SK-N-SH treated with all-trans-retinoic acid at 6 μM for 48 hours (cell line): ENCODE measurements at regions not wholly inside any gene's neighbourhood (a gene's known extent, or its start where the extent isn't known, plus 50 kb on each side); places are given as distances from the start of the nearest gene placed in this dataset.

Experiments used
- ARNTL ChIP-seq: fragments of 450-650 bp; formaldehyde crosslinking; IDR thresholded peaks from 2 replicates; pipeline ENCODE4 v1.5.0; 2020; ENCODE audit warnings: low read depth, mild to moderate bottlenecking, moderate library complexity, borderline replicate concordance
- CSDC2 ChIP-seq: fragments of 250-450 bp; sonication (Bioruptor Pico); IDR thresholded peaks from 2 replicates; pipeline ENCODE4 v1.5.0; 2020; ENCODE audit warnings: mild to moderate bottlenecking, moderate library complexity
- CSRNP3 ChIP-seq: fragments of 250-450 bp; sonication (Bioruptor Pico); IDR thresholded peaks from 2 replicates; pipeline ENCODE4 v1.5.1; 2021; ENCODE audit warnings: mild to moderate bottlenecking, moderate library complexity
- GLIS3 ChIP-seq: fragments of 250-450 bp; sonication (Bioruptor Pico); IDR thresholded peaks from 2 replicates; pipeline ENCODE4 v1.5.0; 2020; ENCODE audit warnings: mild to moderate bottlenecking, moderate library complexity
- OSR1 ChIP-seq: fragments of 250-450 bp; sonication (Bioruptor Pico); IDR thresholded peaks from 2 replicates; pipeline ENCODE4 v1.8.0; 2022; ENCODE audit warnings: moderate library complexity, mild to moderate bottlenecking, inconsistent platforms
- PATZ1 ChIP-seq: fragments of 250-450 bp; sonication (Bioruptor Pico); IDR thresholded peaks from 2 replicates; pipeline ENCODE4 v1.8.0; 2020; ENCODE audit warnings: mild to moderate bottlenecking, moderate library complexity, borderline replicate concordance
- PPARA ChIP-seq: fragments of 250-450 bp; sonication (Bioruptor Pico); IDR thresholded peaks from 2 replicates; pipeline ENCODE4 v1.5.0; 2020; ENCODE audit warnings: mild to moderate bottlenecking, borderline replicate concordance
- RARB ChIP-seq: fragments of 250-450 bp; sonication (Bioruptor Pico); IDR thresholded peaks from 2 replicates; pipeline ENCODE4 v1.8.0; 2021; ENCODE audit warnings: mild to moderate bottlenecking, moderate library complexity
- TSHZ2 ChIP-seq: fragments of 250-450 bp; sonication (Bioruptor Pico); IDR thresholded peaks from 2 replicates; pipeline ENCODE4 v1.5.0; 2020; ENCODE audit warnings: mild to moderate bottlenecking, moderate library complexity
- ZNF565 ChIP-seq: fragments of 450-650 bp; formaldehyde crosslinking; conservative IDR thresholded peaks from 2 replicates; pipeline ENCODE4 v1.5.0; 2020; ENCODE audit warnings: low read depth, mild to moderate bottlenecking, moderate library complexity

- TF ChIP-seq CSDC2 (CRISPR knock-in tag), result no peak
- TF ChIP-seq OSR1 (CRISPR knock-in tag), result no peak
- TF ChIP-seq RARB, result no peak
- TF ChIP-seq ZNF565 (CRISPR knock-in tag), result no peak
- no peak for TF ChIP-seq GLIS3 (CRISPR knock-in tag)
- no peak for TF ChIP-seq PATZ1 (CRISPR knock-in tag)
- TF ChIP-seq ARNTL, result no peak
- TF ChIP-seq CSRNP3 (CRISPR knock-in tag), result no peak
- no peak for TF ChIP-seq PPARA (CRISPR knock-in tag)
- TF ChIP-seq TSHZ2 (CRISPR knock-in tag), result no peak
Observed at GRCh38 chrX:74218895-74219294, 85.1 kb upstream of the ZCCHC13 start.
